GM12892 (cell line): ENCODE measurements at regions not wholly inside any gene's neighbourhood (a gene's known extent, or its start where the extent isn't known, plus 50 kb on each side); places are given as distances from the start of the nearest gene placed in this dataset.

ENCODE experiments used
- POLR2A ChIP-seq: IDR thresholded peaks from 2 replicates; pipeline ENCODE4 v1.6.1; 2011; ENCODE audit warnings: low read depth, low read length, control low read depth
- POLR2AphosphoS5 ChIP-seq: IDR thresholded peaks from 2 replicates; pipeline ENCODE4 v1.6.1; 2011; ENCODE audit warnings: low read depth, low read length, control low read depth
- TAF1 ChIP-seq: IDR thresholded peaks from 2 replicates; pipeline ENCODE4 v1.6.1; 2011; ENCODE audit warnings: low read depth, mild to moderate bottlenecking, control low read depth, low read length, borderline replicate concordance

GRCh38 chr2:118470297-118470696 lies 377.2 kb downstream of the EN1 start:
- TF ChIP-seq POLR2A (no peak), TAF1 (no peak), POLR2AphosphoS5 (no peak)
